Small intestine (tissue), 7 donors: ENCODE measurements at regions not wholly inside any gene's neighbourhood (a gene's known extent, or its start where the extent isn't known, plus 50 kb on each side); places are given as distances from the start of the nearest gene placed in this dataset.

Experiments
- DNase-seq, 2 donors: peaks; one replicate each; pipeline versions ENCODE4 v3.0.0 to v3.0.0-alpha.2; 2013
- FAIRE-seq: peaks from 2 replicates; lab custom pipeline; 2012; peaks lifted over from hg19 to GRCh38; lab: Jason Lieb, UNC
- H3K27ac ChIP-seq, 3 donors: one replicate each; pipeline ENCODE4 v1.5.1; 2013; ENCODE audit warnings: low read length in 2 of 3, mild to moderate bottlenecking in 2 of 3, control low read depth in 1 of 3, inconsistent platforms in 1 of 3, low read depth in 1 of 3, moderate library complexity in 1 of 3
- H3K27me3 ChIP-seq, 3 donors: one replicate each; pipeline ENCODE4 v1.6.1; 2013; ENCODE audit warnings: low read length in 3 of 3, inconsistent platforms in 1 of 3; ENCODE audit not compliant: control insufficient read depth in 3 of 3, insufficient read depth in 3 of 3
- H3K36me3 ChIP-seq, 3 donors: one replicate each; pipeline ENCODE4 v1.6.1; 2013; ENCODE audit warnings: low read length in 3 of 3, inconsistent platforms in 1 of 3, low read depth in 1 of 3, mild to moderate bottlenecking in 1 of 3, moderate library complexity in 1 of 3; ENCODE audit not compliant: control insufficient read depth in 3 of 3, insufficient read depth in 2 of 3
- H3K4me1 ChIP-seq, 3 donors: one replicate each; pipeline ENCODE4 v1.6.1; 2013; ENCODE audit warnings: low read length in 2 of 3, inconsistent platforms in 1 of 3, low read depth in 1 of 3, mild to moderate bottlenecking in 1 of 3, moderate library complexity in 1 of 3; ENCODE audit not compliant: control insufficient read depth in 3 of 3, insufficient read depth in 2 of 3
- H3K4me3 ChIP-seq, 3 donors: one replicate each; pipeline ENCODE4 v1.5.1; 2013; ENCODE audit warnings: low read length in 3 of 3, control low read depth in 1 of 3, inconsistent platforms in 1 of 3, low read depth in 1 of 3, mild to moderate bottlenecking in 1 of 3, moderate library complexity in 1 of 3
- H3K9me3 ChIP-seq, 2 donors: one replicate each; pipeline ENCODE4 v1.6.1; 2013; ENCODE audit warnings: low read depth in 1 of 2, low read length in 1 of 2; ENCODE audit not compliant: control insufficient read depth in 2 of 2, insufficient read depth in 1 of 2
- WGBS, 3 donors: extraction: QIAGEN DNeasy Blood & Tissue Kit; methylation state at CpG; one replicate each; pipeline ENCODE4 v1.1.7; 2013; 5-methylcytosine and 5-hydroxymethylcytosine counted together
- donor health status: healthy with polysubstance abuse.
- donor health status: control.
- donor health status: control.
- donor health status: Bipolar disorder and iron deficiency.
- donor health status: healthy.

- H3K4me3 ChIP-seq, result no peak overlapping the region
- peak overlapping the region in 1 of 3 donors; percentile 33 for H3K27ac ChIP-seq
- 62 to 70% (median 67%) methylated on average over 4 of the region's 4 CpGs for WGBS, 3 donors
- no peaks in the 10 kb centered on the region for H3K27me3 ChIP-seq
- DNase-seq (no peak), FAIRE-seq (no peak)
- no peaks in the 10 kb centered on the region for H3K9me3 ChIP-seq
- no peaks in the 10 kb centered on the region for H3K4me1 ChIP-seq
- no peaks in the 10 kb centered on the region for H3K36me3 ChIP-seq
Measured at GRCh38 chr15:95300958-95301357, 1029.5 kb upstream of the NR2F2 start.

DNA sequence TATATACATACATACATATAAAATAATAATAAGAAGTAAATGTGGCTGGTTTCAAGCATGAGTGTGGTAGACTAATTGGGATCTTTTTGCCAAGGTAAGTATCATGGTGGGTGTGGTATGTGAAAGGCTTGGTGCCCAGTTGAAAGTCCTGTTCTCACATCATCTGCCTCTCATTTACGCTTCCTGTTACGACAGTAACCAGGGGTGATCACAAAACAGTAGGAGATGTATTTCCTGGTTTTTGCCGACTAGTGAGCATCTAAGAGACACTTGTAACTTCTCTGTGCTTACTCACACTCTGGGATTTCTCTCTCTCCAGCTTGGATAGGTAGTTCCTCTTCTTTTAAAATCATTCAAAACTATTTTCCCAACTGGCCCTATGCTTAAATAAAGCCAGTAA, 1028.3 kb upstream of the NR2F2 start:
- DNase-seq, result no peak
- FAIRE-seq, result no peak
- Histone ChIP-seq H3K4me3 (no peak overlapping the region), H3K27ac (no peak overlapping the region), H3K4me1 (no peaks in the 10 kb centered on the region), H3K9me3 (no peaks in the 10 kb centered on the region), H3K27me3 (no peaks in the 10 kb centered on the region), H3K36me3 (no peaks in the 10 kb centered on the region)
- WGBS, 3 donors, result 58 to 75% (median 74%) methylated on average over 3 of the region's 3 CpGs

GRCh38 chr15:95302809-95303208, 1027.7 kb upstream of the NR2F2 start:
- no peaks in the 10 kb centered on the region for H3K27me3 ChIP-seq
- no peaks in the 10 kb centered on the region for H3K9me3 ChIP-seq
- H3K4me3 ChIP-seq, result no peak overlapping the region
- DNase-seq (no peak), FAIRE-seq (no peak)
- WGBS, 3 donors, result 71 to 72% (median 72%) methylated on average over 6 of the region's 6 CpGs
- no peaks in the 10 kb centered on the region for H3K4me1 ChIP-seq
- no peak overlapping the region for H3K27ac ChIP-seq
- H3K36me3 ChIP-seq, result no peaks in the 10 kb centered on the region

DNA sequence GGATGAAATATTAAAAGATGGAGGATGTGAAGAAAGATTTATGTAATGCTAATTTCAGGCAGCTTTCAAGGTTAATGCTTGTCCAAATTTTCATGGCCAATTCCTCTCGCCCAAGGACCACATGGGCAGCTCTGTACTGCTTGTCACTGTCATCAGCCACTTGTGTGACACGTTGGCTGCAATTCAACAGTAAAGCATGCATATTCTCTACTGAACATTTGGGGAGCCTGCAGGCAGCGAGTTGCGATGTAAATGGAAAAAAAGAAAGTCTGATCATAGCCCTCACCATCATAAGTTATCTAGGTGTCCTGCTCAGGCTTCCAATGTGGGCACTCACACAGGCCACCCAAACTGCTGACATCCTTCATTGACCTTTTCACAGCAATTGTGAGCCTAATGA, 1026.8 kb upstream of the NR2F2 start:
- DNase-seq, result no peak
- no peak overlapping the region for H3K4me3 ChIP-seq
- no peaks in the 10 kb centered on the region for H3K4me1 ChIP-seq
- peak overlapping the region in 2 of 3 donors; percentile 38 to 71 for H3K27ac ChIP-seq
- H3K36me3 ChIP-seq, result no peaks in the 10 kb centered on the region
- no peaks in the 10 kb centered on the region for H3K9me3 ChIP-seq
- no peaks in the 10 kb centered on the region for H3K27me3 ChIP-seq
- 64 to 84% (median 76%) methylated on average over 4 of the region's 4 CpGs for WGBS, 3 donors
- FAIRE-seq, result no peak

GRCh38 chr15:95304151-95304946, 1026.2 kb upstream of the NR2F2 start:
- H3K4me1 ChIP-seq, result no peaks in the 10 kb centered on the region
- FAIRE-seq (no peak), DNase-seq (peak in 1 of 2 donors; percentile 35)
- H3K27me3 ChIP-seq, result no peaks in the 10 kb centered on the region
- peak overlapping the region in 2 of 3 donors; percentile 38 to 71 for H3K27ac ChIP-seq
- no peaks in the 10 kb centered on the region for H3K9me3 ChIP-seq
- no peak overlapping the region for H3K4me3 ChIP-seq
- no peaks in the 10 kb centered on the region for H3K36me3 ChIP-seq
- 33 to 66% (median 53%) methylated on average over 12 of the region's 12 CpGs for WGBS, 3 donors

DNA sequence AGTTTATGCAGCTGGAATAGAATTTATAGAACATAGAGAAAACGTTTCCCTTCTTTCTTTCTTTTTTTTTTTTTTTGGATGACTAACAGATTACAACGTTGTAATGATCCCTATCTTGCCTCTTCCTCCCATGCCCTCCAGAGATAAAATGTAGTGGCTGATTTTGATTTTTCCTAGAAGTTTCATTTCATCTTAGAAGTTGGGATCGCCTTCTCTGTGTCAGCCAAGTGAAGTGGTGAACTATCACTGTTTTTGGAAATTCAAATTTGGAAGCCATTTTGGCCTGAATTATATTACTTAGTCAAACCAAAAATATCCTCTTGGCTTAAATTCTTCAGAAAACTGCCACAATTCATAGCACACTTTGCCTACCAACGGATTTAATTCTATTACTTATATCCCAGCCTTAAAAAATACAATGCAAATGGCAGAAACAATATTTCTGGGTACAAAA, 1025.5 kb upstream of the NR2F2 start:
- no peaks in the 10 kb centered on the region for H3K27me3 ChIP-seq
- no peak for FAIRE-seq
- 35 to 42% (median 36%) methylated on average over 4 of the region's 4 CpGs for WGBS, 3 donors
- no peaks in the 10 kb centered on the region for H3K9me3 ChIP-seq
- DNase-seq, result no peak
- H3K4me1 ChIP-seq, result no peaks in the 10 kb centered on the region
- H3K27ac ChIP-seq, result peak overlapping the region in 1 of 3 donors; percentile 71
- no peak overlapping the region for H3K4me3 ChIP-seq
- H3K36me3 ChIP-seq, result no peaks in the 10 kb centered on the region

- H3K27ac ChIP-seq, result no peak overlapping the region
- FAIRE-seq (no peak), DNase-seq (no peak)
- WGBS, 3 donors, result 93 to 95% (median 94%) methylated on average over 4 of the region's 4 CpGs
- H3K4me3 ChIP-seq, result no peak overlapping the region
- H3K9me3 ChIP-seq, result no peaks in the 10 kb centered on the region
- H3K27me3 ChIP-seq, result no peaks in the 10 kb centered on the region
- H3K36me3 ChIP-seq, result no peaks in the 10 kb centered on the region
- H3K4me1 ChIP-seq, result no peaks in the 10 kb centered on the region
Measured at GRCh38 chr15:95307115-95307514, 1023.4 kb upstream of the NR2F2 start.

DNA sequence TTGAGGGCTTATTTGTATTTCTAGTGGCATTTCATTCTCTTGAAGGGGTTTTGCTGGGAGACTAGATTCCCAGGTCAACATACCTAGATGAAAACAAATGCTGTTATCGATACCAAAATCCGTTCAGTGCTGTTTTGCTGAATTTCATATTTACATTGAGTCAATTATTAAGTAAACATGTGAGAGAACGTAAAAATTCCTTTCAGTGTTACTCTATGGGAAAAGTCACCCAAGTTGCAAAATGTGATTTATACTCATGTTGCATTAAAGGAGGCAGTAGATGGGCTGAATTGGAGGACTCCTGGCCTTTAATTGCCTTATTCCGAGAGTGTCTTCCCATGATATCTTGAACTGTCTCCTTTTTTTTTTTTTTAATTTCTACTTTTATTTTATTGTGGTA, 1011.3 kb upstream of the NR2F2 start:
- Histone ChIP-seq H3K4me3 (no peak overlapping the region), H3K27me3 (no peaks in the 10 kb centered on the region), H3K9me3 (peaks cover 0 to 3% of the 10 kb centered on the region in 2 donors), H3K4me1 (no peaks in the 10 kb centered on the region), H3K36me3 (no peaks in the 10 kb centered on the region), H3K27ac (no peak overlapping the region)
- DNase-seq (no peak), FAIRE-seq (no peak)
- 46 to 59% (median 48%) methylated on average over 4 of the region's 4 CpGs for WGBS, 3 donors
